SU-DHL-6 (cell line): ENCODE measurements at regions not wholly inside any gene's neighbourhood (a gene's known extent, or its start where the extent isn't known, plus 50 kb on each side); places are given as distances from the start of the nearest gene placed in this dataset.

Experiments
- H2AFZ ChIP-seq: fragments of 200-600 bp; sonication (generic); 2 replicates; pipeline ENCODE4 v1.6.1; 2014; ENCODE audit warnings: low read depth, mild to moderate bottlenecking, moderate library complexity, mixed read lengths, antibody characterized with exemption, low read length; ENCODE audit not compliant: severe bottlenecking
- H3F3A ChIP-seq: fragments of 200-600 bp; shearing (Covaris generic); 2 replicates; pipeline ENCODE4 v1.6.0; 2016; ENCODE audit warnings: antibody characterized with exemption, mild to moderate bottlenecking; ENCODE audit not compliant: insufficient read depth
- H3K27ac ChIP-seq: fragments of 200-600 bp; sonication (generic); 2 replicates; pipeline ENCODE4 v1.5.1; 2016; ENCODE audit warnings: low read depth, mild to moderate bottlenecking, low read length, moderate library complexity, mixed read lengths
- H3K27me3 ChIP-seq: fragments of 200-600 bp; sonication (generic), shearing (Covaris generic); 2 replicates; pipeline ENCODE4 v1.6.0; 2014; ENCODE audit warnings: mild to moderate bottlenecking, low read length
- H3K36me3 ChIP-seq: fragments of 200-600 bp; sonication (generic); 2 replicates; pipeline ENCODE4 v1.6.1; 2014; ENCODE audit warnings: mild to moderate bottlenecking, low read length, mixed read lengths
- H3K4me2 ChIP-seq: fragments of 300-600, 200-600 bp; shearing (Covaris generic), sonication (generic); 2 replicates; pipeline ENCODE4 v1.6.0; 2014; ENCODE audit warnings: low read length, low read depth, mild to moderate bottlenecking; ENCODE audit not compliant: poor library complexity, severe bottlenecking
- H3K4me3 ChIP-seq: fragments of 200-600 bp; sonication (generic); 2 replicates; pipeline ENCODE4 v1.5.1; 2014; ENCODE audit warnings: antibody characterized with exemption, low read length, mild to moderate bottlenecking, mixed read lengths; ENCODE audit not compliant: insufficient read depth, poor library complexity, severe bottlenecking
- H3K79me2 ChIP-seq: fragments of 200-600 bp; sonication (generic); 2 replicates; pipeline ENCODE4 v1.6.1; 2014; ENCODE audit warnings: mild to moderate bottlenecking, low read length, moderate library complexity; ENCODE audit not compliant: insufficient read depth
- H3K9ac ChIP-seq: fragments of 200-600 bp; sonication (generic); 2 replicates; pipeline ENCODE4 v1.7.0; 2014; ENCODE audit warnings: mild to moderate bottlenecking, low read length
- H3K9me2 ChIP-seq: fragments of 200-600 bp; sonication (generic); replicated peaks from 2 replicates; pipeline ENCODE4 v1.6.1; 2014; ENCODE audit warnings: low read length; ENCODE audit not compliant: insufficient read depth
- H3K9me3 ChIP-seq: fragments of 200-600 bp; sonication (generic); 2 replicates; pipeline ENCODE4 v1.6.1; 2014; ENCODE audit warnings: low read length, mixed read lengths; ENCODE audit not compliant: insufficient read depth
- H4K20me1 ChIP-seq: fragments of 200-600 bp; sonication (generic); 2 replicates; pipeline ENCODE4 v1.6.1; 2014; ENCODE audit warnings: low read depth, mild to moderate bottlenecking, antibody characterized with exemption, low read length, moderate library complexity, mixed read lengths
- CTCF ChIP-seq: fragments of 200-600 bp; sonication (generic); IDR thresholded peaks from one replicate; pipeline ENCODE4 v1.5.1; 2017; ENCODE audit warnings: antibody characterized with exemption, mild to moderate bottlenecking, low read length, moderate library complexity; ENCODE audit not compliant: insufficient read depth, poor library complexity, severe bottlenecking
- EZH2phosphoT487 ChIP-seq: fragments of 200-600 bp; sonication (generic), shearing (Covaris generic); conservative IDR thresholded peaks from 2 replicates; pipeline ENCODE4 v1.6.1; 2018; ENCODE audit warnings: mild to moderate bottlenecking, antibody characterized with exemption, low read length, moderate library complexity, mixed read lengths

- H3K4me2 ChIP-seq = no peak overlapping the region
- no peaks in the 10 kb centered on the region for H3K9me3 ChIP-seq
- no peak overlapping the region for H3K27ac ChIP-seq
- no peak for TF ChIP-seq CTCF
- no peak for TF ChIP-seq EZH2phosphoT487
- H3K79me2 ChIP-seq = no peaks in the 10 kb centered on the region
- H3F3A ChIP-seq = no peaks in the 10 kb centered on the region
- no peaks in the 10 kb centered on the region for H3K27me3 ChIP-seq
- H4K20me1 ChIP-seq = no peaks in the 10 kb centered on the region
- no peak overlapping the region for H2AFZ ChIP-seq
- H3K9ac ChIP-seq = no peak overlapping the region
- no peaks in the 10 kb centered on the region for H3K36me3 ChIP-seq
- H3K9me2 ChIP-seq = no peaks in the 10 kb centered on the region
- H3K4me3 ChIP-seq = no peak overlapping the region
Measured at GRCh38 chr1:188164459-188164858, 1335.7 kb downstream of the PLA2G4A start.

GRCh38 chr1:188166654-188167053 lies 1337.9 kb downstream of the PLA2G4A start:
- no peak overlapping the region for H3K4me3 ChIP-seq
- TF ChIP-seq CTCF (no peak), EZH2phosphoT487 (no peak)
- no peak overlapping the region for H3K27ac ChIP-seq
- no peaks in the 10 kb centered on the region for H3K36me3 ChIP-seq
- no peak overlapping the region for H3K9ac ChIP-seq
- H2AFZ ChIP-seq = no peak overlapping the region
- no peaks in the 10 kb centered on the region for H3K9me3 ChIP-seq
- no peak overlapping the region for H3K4me2 ChIP-seq
- no peaks in the 10 kb centered on the region for H3F3A ChIP-seq
- H3K79me2 ChIP-seq = no peaks in the 10 kb centered on the region
- no peaks in the 10 kb centered on the region for H4K20me1 ChIP-seq
- H3K9me2 ChIP-seq = no peaks in the 10 kb centered on the region
- no peaks in the 10 kb centered on the region for H3K27me3 ChIP-seq

- no peak for TF ChIP-seq CTCF
- TF ChIP-seq EZH2phosphoT487 = no peak
- Histone ChIP-seq H3K79me2 (no peaks in the 10 kb centered on the region), H3K27ac (no peak overlapping the region), H4K20me1 (no peaks in the 10 kb centered on the region), H3K36me3 (no peaks in the 10 kb centered on the region), H3K4me2 (no peak overlapping the region), H3K9me2 (no peaks in the 10 kb centered on the region), H3K9me3 (no peaks in the 10 kb centered on the region), H2AFZ (no peak overlapping the region), H3K9ac (no peak overlapping the region), H3K27me3 (no peaks in the 10 kb centered on the region), H3K4me3 (no peak overlapping the region), H3F3A (no peaks in the 10 kb centered on the region)
Measured at GRCh38 chr1:188169971-188170370, 1341.2 kb downstream of the PLA2G4A start.
